ENCODE measurements at regions not wholly inside any gene's neighbourhood (a gene's known extent, or its start where the extent isn't known, plus 50 kb on each side); places are given as distances from the start of the nearest gene placed in this dataset.

DNA sequence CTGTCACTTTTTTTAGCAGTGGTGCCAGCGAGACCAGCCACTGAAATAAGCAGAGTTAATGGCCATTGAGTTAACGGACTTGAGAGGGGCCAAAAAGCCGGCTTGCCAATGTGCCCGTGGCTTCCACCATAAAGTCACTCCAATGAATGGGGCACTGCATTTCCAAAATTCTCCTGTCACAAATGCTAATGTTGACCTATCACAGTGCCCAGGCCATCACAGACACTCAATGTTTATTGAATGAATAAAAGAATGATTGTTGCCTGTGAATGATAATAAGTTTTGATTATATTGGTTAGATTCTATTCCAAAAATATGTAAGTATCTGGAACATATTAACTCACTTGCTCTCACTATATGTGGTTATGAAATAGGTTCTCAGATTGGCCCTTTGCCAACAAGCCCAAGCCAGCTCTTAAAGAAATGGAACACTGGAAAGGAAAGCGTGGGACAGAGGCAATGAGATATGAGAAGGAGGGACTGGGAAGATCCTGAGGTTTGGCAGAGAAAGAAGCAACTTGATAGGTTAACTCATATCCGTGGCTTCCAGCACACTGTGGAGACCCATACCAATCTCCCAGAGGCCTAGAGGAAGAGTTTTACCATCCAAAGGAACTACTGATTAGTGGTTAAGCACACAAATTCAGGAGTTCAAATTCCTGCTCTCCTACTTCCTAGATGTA is 108.7 kb downstream of the BTG1 start:
- no peak overlapping the region for H3K4me3 ChIP-seq (ENCODE audit: low read depth, low read length)
- peak; percentile 80 for DNase-seq (ENCODE audit: low read depth)
- TF ChIP-seq, protein P1, sequence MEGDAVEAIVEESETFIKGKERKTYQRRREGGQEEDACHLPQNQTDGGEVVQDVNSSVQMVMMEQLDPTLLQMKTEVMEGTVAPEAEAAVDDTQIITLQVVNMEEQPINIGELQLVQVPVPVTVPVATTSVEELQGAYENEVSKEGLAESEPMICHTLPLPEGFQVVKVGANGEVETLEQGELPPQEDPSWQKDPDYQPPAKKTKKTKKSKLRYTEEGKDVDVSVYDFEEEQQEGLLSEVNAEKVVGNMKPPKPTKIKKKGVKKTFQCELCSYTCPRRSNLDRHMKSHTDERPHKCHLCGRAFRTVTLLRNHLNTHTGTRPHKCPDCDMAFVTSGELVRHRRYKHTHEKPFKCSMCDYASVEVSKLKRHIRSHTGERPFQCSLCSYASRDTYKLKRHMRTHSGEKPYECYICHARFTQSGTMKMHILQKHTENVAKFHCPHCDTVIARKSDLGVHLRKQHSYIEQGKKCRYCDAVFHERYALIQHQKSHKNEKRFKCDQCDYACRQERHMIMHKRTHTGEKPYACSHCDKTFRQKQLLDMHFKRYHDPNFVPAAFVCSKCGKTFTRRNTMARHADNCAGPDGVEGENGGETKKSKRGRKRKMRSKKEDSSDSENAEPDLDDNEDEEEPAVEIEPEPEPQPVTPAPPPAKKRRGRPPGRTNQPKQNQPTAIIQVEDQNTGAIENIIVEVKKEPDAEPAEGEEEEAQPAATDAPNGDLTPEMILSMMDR (IDR thresholded peaks at IDR 0.05; ENCODE audit: insufficient read depth, low read depth, low read length): no peak

DNA sequence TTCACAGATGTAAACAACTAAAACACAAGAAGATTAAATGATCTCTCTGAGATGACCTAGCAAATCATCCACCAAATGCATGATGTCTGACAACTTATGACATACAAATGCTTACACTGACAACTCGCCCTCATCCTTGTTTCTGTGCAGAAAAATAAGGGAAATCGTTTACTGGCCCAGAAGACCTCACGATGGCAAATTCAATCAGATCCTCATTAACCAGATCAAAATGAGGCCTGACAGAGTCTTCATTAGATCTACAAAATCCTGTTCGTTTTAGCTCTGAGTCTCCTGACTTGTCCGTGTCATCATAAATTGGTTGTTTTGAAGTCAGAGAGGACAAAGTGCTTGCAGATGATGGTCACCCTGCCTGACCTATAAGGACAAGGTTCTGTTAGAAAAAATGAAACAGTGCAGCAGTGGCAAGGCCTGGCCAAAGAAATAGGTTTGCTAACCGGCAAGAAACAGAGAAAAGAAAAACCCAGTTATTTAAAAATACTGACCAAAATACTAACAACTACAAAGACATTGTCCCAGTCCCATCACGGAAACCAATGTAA is 109.5 kb downstream of the BTG1 start:
- H3K4me3 ChIP-seq (ENCODE audit: low read depth, low read length): no peak overlapping the region
- TF ChIP-seq, protein P1 (IDR thresholded peaks at IDR 0.05; ENCODE audit: insufficient read depth, low read depth, low read length): no peak
- DNase-seq (ENCODE audit: low read depth): no peak

DNA sequence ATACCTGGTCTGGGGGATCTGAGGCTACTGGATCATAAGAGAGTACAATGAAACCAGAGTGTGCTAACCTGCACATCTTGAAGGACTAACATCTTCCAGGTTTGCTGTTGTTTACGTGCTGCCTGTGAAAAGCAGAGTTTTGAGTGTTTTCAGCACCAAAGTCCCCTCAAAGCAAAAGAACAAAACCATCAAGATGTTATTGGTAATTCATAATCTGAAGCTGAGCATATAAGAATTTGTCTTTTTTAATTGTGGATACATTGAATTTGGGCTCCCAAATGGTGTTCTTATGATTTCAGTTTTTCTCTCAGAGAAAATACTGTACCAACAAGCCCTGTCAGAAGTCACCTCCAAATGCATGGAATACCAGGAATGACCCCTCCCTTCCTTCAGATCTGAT is 110.2 kb downstream of the BTG1 start:
- no peak overlapping the region for H3K4me3 ChIP-seq (ENCODE audit: low read depth, low read length)
- DNase-seq (ENCODE audit: low read depth): no peak
- TF ChIP-seq, protein P1 (IDR thresholded peaks at IDR 0.05; ENCODE audit: insufficient read depth, low read depth, low read length): no peak

DNA sequence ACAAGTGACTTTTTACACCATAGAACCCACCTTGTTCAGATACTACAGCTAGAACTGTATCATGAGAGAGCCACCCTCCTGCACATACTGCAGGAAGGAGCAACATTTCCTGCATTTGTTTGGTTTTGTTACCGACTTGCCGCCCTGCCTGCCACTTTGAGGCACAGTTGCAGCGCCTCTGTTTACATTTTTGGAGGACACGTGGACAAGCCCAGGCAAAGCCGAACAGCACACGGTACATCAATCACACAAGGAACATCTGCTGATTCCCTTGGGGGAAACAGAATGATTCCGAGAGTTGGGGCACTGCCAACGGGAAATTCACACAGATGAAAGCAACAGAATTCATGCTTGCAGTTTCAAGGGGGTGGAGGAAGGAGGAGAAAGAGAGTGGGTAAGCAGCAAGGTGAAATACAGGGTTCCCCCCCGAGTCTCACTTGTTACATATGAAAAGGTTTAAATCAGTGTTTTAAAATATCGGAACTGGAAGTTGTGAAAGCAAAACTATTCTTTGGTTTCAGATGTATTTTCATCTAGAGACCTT is 110.7 kb downstream of the BTG1 start:
- peak overlapping the region; percentile 34 for H3K4me3 ChIP-seq (ENCODE audit: low read depth, low read length)
- TF ChIP-seq, protein P1 (IDR thresholded peaks at IDR 0.05; ENCODE audit: insufficient read depth, low read depth, low read length): no peak
- peak; percentile 88 for DNase-seq (ENCODE audit: low read depth)

DNA sequence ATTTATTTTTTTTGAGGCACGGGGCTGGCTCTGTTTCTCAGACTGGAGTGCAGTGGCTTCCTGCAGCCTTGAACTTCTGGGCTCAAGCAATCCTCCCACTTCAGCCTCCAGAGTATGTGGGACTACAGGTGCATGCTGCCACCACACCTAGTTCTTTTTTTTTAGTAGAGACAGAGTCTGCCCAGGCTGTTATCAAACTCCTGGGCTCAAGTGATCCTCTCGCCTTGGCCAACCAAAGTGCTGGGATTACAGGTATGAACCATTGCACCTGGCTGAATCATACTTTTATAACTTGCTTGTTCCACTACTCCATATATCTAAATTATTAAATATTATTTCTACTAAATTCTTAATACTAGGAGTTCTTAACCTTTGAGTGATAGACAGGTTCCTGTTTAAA is 111.6 kb downstream of the BTG1 start:
- H3K4me3 ChIP-seq (ENCODE audit: low read depth, low read length): no peak overlapping the region
- TF ChIP-seq, protein P1 (IDR thresholded peaks at IDR 0.05; ENCODE audit: insufficient read depth, low read depth, low read length): no peak
- no peak for DNase-seq (ENCODE audit: low read depth)

DNA sequence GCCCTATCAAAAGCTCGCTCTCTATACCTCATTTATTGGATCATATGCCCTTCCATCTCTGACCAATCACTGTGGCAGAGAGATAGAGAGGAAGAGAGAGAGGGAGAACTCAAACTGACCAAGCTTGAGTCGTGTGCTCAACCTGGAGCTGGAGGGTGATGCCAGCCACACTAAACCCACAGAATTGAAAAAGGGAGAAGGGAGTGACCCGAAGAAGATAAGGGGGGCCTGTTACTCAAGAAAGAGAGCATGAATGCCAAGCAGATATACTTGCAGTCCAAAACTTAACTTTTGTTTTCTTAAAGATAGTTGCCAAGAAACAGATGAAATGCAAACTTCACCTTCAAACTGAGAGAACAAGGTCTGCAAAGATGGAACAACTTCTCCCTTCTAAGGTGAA is 112.7 kb downstream of the BTG1 start:
- TF ChIP-seq, protein P1 (IDR thresholded peaks at IDR 0.05; ENCODE audit: insufficient read depth, low read depth, low read length): no peak
- no peak for DNase-seq (ENCODE audit: low read depth)
- H3K4me3 ChIP-seq (ENCODE audit: low read depth, low read length): no peak overlapping the region

All from fibroblast of villous mesenchyme (primary cell).